ENCODE measurements at regions not wholly inside any gene's neighbourhood (a gene's known extent, or its start where the extent isn't known, plus 50 kb on each side); places are given as distances from the start of the nearest gene placed in this dataset.

DNA sequence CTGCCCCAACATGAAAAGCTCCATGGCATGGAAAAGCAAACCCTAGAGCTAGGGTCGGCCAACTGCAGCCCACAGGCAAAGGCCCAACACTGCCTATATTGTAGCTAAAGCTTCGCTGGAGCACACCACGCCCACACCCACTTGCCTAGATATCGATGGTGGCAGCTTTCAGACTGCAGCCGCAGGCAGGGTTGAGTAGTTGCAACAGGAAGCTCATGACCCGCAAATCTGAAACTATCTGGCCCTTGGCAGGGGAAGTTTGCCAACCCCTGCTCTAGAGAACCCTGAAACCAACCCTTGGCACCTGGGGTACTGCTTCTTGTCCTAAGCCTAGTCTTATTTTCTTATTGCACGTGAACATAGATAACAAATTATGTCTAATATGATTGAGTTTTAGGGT, 250.0 kb downstream of the SOX11 start:
- no peaks in the 10 kb centered on the region for H3K27me3 ChIP-seq (ENCODE audit: insufficient read depth, low read length, poor library complexity, severe bottlenecking)
- H3K4me2 ChIP-seq (ENCODE audit: low read depth, low read length, poor library complexity, severe bottlenecking): no peak overlapping the region

DNA sequence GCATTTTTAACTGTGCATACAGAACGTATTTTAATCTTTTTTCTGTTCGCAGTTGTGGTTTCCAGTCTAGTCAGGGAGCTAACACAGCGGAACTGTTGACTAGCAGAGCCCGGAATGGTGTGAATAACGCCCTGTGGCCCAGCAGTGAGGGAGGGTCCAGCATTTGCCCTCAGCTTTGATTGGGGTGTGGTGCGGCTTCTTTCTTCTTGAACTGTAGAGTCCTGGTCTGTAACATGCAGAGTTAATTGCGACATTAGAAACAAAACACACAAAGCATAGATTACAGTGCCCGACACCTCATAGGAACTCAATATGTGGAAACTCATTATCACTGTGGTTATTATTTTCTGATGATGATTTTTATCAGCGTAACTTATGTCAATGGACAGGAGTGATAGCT, 253.6 kb downstream of the SOX11 start:
- no peak for TF ChIP-seq EZH2phosphoT487 (IDR thresholded peaks at IDR 0.05; ENCODE audit: borderline replicate concordance)
- TF ChIP-seq, protein P1, sequence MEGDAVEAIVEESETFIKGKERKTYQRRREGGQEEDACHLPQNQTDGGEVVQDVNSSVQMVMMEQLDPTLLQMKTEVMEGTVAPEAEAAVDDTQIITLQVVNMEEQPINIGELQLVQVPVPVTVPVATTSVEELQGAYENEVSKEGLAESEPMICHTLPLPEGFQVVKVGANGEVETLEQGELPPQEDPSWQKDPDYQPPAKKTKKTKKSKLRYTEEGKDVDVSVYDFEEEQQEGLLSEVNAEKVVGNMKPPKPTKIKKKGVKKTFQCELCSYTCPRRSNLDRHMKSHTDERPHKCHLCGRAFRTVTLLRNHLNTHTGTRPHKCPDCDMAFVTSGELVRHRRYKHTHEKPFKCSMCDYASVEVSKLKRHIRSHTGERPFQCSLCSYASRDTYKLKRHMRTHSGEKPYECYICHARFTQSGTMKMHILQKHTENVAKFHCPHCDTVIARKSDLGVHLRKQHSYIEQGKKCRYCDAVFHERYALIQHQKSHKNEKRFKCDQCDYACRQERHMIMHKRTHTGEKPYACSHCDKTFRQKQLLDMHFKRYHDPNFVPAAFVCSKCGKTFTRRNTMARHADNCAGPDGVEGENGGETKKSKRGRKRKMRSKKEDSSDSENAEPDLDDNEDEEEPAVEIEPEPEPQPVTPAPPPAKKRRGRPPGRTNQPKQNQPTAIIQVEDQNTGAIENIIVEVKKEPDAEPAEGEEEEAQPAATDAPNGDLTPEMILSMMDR (conservative IDR thresholded peaks at IDR 0.05; ENCODE audit: low read length): no peak
- H3K4me3 ChIP-seq (ENCODE audit: low read length, poor library complexity, severe bottlenecking): no peak overlapping the region
- no peak overlapping the region for H2AFZ ChIP-seq (ENCODE audit: low read length)

More for the DNA sequence above, 250.0 kb downstream of the SOX11 start:
- no peak overlapping the region for H3K9ac ChIP-seq (ENCODE audit: low read depth, low read length, poor library complexity, severe bottlenecking)
- TF ChIP-seq EZH2phosphoT487 (IDR thresholded peaks at IDR 0.05; ENCODE audit: borderline replicate concordance): no peak
- TF ChIP-seq, protein P1 (conservative IDR thresholded peaks at IDR 0.05; ENCODE audit: low read length): no peak
- no peaks in the 10 kb centered on the region for H3K36me3 ChIP-seq (ENCODE audit: insufficient read depth, low read length)
- no peaks in the 10 kb centered on the region for H3K9me2 ChIP-seq (replicated peaks; ENCODE audit: low read depth, low read length)
- H3K79me2 ChIP-seq (ENCODE audit: insufficient read depth, low read length): no peaks in the 10 kb centered on the region
- H3F3A ChIP-seq (ENCODE audit: low read depth): no peaks in the 10 kb centered on the region
- no peak overlapping the region for H3K4me3 ChIP-seq (ENCODE audit: low read length, poor library complexity, severe bottlenecking)
- no peak overlapping the region for H2AFZ ChIP-seq (ENCODE audit: low read length)
- H3K9me3 ChIP-seq (ENCODE audit: insufficient read depth, low read depth, low read length): no peaks in the 10 kb centered on the region; the same call in 1 of the 2 replicates
- no peaks in the 10 kb centered on the region for H3K4me1 ChIP-seq (ENCODE audit: insufficient read depth, low read length, poor library complexity, severe bottlenecking)
- no peaks in the 10 kb centered on the region for H4K20me1 ChIP-seq (ENCODE audit: insufficient read depth, low read length, poor library complexity, severe bottlenecking)

DNA sequence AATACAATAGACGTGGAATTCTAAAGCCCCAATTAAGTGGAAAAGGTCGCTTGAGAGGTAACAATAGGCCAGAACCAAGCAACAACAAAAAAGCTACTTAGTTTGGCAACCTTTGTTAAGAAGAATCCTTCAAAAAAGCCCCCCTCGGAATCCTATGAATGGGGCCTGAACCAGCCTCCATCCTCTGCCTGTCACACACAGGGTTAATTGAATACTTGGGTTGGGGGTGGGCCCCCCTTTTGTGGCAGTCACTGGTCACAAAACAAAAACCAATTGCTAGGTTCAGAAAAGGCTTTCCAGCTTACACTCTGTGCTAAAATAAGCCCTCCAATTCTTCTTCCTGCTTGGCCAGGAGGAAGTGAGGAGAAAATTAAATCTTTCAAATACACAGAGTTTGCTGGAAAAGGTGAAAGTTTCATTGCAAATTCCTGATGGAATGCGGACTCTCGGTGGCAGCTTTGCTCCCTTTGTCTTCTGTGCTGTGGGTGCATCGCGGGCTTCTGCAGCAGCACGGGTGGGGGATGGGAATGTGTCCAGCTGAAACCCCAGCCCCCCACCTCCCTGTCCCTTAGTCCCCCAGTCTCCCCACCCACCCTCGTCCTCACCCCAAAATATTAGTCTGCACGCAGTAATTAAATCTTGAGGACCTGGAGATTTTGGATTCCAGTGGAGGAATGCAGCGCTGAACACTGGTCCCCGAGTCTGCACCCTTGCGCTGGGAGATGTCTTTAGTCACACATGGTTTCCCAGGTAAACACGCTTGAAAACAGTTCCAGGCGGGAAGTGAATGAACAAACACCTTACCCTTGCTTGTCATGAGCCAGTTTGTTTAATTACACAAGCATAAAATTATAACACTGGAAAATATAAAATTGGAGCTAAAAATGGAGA, 254.3 kb downstream of the SOX11 start:
- no peaks in the 10 kb centered on the region for H3K4me1 ChIP-seq (ENCODE audit: insufficient read depth, low read length, poor library complexity, severe bottlenecking)
- no peak overlapping the region for H2AFZ ChIP-seq (ENCODE audit: low read length)
- no peaks in the 10 kb centered on the region for H3K27me3 ChIP-seq (ENCODE audit: insufficient read depth, low read length, poor library complexity, severe bottlenecking)
- H3K79me2 ChIP-seq (ENCODE audit: insufficient read depth, low read length): no peaks in the 10 kb centered on the region
- H3K9me2 ChIP-seq (replicated peaks; ENCODE audit: low read depth, low read length): no peaks in the 10 kb centered on the region
- H3K9me3 ChIP-seq (ENCODE audit: insufficient read depth, low read depth, low read length): no peaks in the 10 kb centered on the region; the same call in 1 of the 2 replicates
- no peaks in the 10 kb centered on the region for H3K36me3 ChIP-seq (ENCODE audit: insufficient read depth, low read length)
- no peaks in the 10 kb centered on the region for H3F3A ChIP-seq (ENCODE audit: low read depth)
- no peaks in the 10 kb centered on the region for H4K20me1 ChIP-seq (ENCODE audit: insufficient read depth, low read length, poor library complexity, severe bottlenecking)
- no peak overlapping the region for H3K4me2 ChIP-seq (ENCODE audit: low read depth, low read length, poor library complexity, severe bottlenecking)
- no peak for TF ChIP-seq EZH2phosphoT487 (IDR thresholded peaks at IDR 0.05; ENCODE audit: borderline replicate concordance)
- TF ChIP-seq, protein P1 (conservative IDR thresholded peaks at IDR 0.05; ENCODE audit: low read length): no peak
- H3K9ac ChIP-seq (ENCODE audit: low read depth, low read length, poor library complexity, severe bottlenecking): no peak overlapping the region
- H3K4me3 ChIP-seq (ENCODE audit: low read length, poor library complexity, severe bottlenecking): no peak overlapping the region

More for the DNA sequence above, 253.6 kb downstream of the SOX11 start:
- Histone ChIP-seq H3K79me2 (ENCODE audit: insufficient read depth, low read length) (no peaks in the 10 kb centered on the region), H3F3A (ENCODE audit: low read depth) (no peaks in the 10 kb centered on the region), H3K27me3 (ENCODE audit: insufficient read depth, low read length, poor library complexity, severe bottlenecking) (no peaks in the 10 kb centered on the region), H3K4me2 (ENCODE audit: low read depth, low read length, poor library complexity, severe bottlenecking) (no peak overlapping the region), H4K20me1 (ENCODE audit: insufficient read depth, low read length, poor library complexity, severe bottlenecking) (no peaks in the 10 kb centered on the region), H3K4me1 (ENCODE audit: insufficient read depth, low read length, poor library complexity, severe bottlenecking) (no peaks in the 10 kb centered on the region), H3K9ac (ENCODE audit: low read depth, low read length, poor library complexity, severe bottlenecking) (no peak overlapping the region), H3K36me3 (ENCODE audit: insufficient read depth, low read length) (no peaks in the 10 kb centered on the region), H3K9me3 (ENCODE audit: insufficient read depth, low read depth, low read length) (no peaks in the 10 kb centered on the region; the same call in 1 of the 2 replicates), H3K9me2 (replicated peaks; ENCODE audit: low read depth, low read length) (no peaks in the 10 kb centered on the region)

All from Loucy (cell line).